ENCODE measurements at regions not wholly inside any gene's neighbourhood (a gene's known extent, or its start where the extent isn't known, plus 50 kb on each side); places are given as distances from the start of the nearest gene placed in this dataset.

DNA sequence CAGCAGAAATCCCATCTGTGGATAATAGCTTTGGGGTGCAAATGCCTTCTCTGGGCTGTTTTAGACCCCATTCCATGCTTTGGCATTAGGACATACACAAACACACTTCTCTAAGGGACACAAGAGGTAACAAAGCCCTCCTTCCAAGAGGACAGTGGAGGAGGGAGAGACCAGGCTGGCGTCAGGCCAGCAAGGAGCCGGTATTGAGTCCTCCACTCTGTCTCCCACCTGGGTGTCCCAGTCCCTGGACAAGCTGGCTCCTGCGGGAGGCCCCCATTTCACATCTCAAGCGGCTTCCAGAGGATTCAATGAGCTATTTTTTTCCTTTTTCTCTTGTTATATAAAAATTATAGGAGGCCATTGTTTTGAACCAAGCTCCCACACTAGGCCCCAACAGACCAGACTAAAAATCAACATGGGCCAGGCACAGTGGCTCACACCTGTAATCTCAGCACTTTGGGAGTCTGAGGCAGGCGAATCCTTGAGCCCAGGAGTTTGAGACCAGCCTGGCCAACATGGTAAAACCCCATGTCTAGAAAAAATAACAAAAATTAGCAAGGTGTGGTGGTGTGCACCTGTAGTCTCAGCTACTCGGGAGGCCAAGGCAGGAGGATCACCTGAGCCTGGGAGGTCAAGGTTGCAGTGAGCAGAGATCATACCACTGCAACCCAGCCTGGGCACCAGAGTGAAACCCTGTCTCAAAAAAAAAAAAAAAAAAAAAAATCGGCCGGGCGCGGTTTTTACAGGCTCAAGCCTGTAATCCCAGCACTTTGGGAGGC, 142.9 kb downstream of the TOMM20 start:
- FAIRE-seq, result no peak
- TF ChIP-seq TAF1 (IDR thresholded peaks at IDR 0.05; ENCODE audit: borderline replicate concordance, low read depth, low read length) (no peak), POLR2A (IDR thresholded peaks at IDR 0.05; ENCODE audit: low read depth, low read length) (no peak), POLR2AphosphoS5 (IDR thresholded peaks at IDR 0.05; ENCODE audit: low read depth, low read length) (no peak)
- DNase-seq (ENCODE audit: insufficient read length), result no peak

DNA sequence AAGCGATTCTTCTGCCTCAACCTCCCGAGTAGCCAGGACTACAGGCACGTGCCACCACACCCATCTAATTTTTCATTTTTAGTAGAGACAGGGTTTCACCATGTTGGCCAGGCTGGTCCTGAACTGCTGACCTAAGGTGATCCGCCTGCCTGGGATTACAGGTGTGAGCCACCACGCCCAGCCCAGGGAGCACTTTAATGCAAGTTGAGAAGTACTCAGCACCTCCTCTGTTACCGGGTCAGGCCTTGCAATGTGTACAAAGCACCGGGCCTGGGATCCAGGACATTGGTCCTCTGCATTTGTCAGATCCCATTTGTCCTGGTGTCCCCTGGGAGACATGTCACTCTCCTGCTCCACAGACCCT, 143.6 kb downstream of the TOMM20 start:
- DNase-seq (ENCODE audit: insufficient read length), result no peak
- TF ChIP-seq POLR2AphosphoS5 (IDR thresholded peaks at IDR 0.05; ENCODE audit: low read depth, low read length) (no peak), POLR2A (IDR thresholded peaks at IDR 0.05; ENCODE audit: low read depth, low read length) (no peak), TAF1 (IDR thresholded peaks at IDR 0.05; ENCODE audit: borderline replicate concordance, low read depth, low read length) (no peak)
- FAIRE-seq, result no peak

DNA sequence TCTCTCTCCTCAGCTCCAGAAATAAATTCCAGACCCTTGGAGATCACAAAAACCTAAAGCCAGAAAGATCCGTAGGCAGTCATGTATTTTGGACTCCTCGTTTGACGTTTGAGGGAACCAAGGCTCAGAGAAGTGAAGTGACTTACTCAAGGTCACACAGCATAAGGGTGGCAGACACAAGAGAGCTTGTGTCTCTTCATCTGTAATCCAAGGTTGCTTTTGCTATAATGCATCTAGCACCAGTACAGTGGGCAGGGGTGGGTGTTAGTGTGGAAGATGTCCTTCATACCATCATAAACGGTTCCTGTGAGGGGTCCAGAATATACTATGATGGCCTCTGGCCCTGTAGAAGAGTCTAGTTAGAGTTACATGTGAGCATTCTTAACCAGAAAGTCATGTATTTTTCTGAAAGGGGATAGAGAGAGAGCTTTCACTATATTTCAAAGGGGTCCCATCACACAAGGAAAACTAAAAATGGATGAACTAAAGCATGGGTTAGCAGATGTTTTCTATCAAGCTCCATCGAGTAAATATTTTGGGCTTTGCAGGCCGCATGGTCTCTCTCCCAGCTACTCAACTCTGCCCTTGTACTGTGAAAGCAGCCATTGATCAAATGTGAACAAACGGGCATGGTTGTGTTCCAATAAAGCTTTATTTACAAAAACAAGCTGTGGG, 144.9 kb downstream of the TOMM20 start:
- DNase-seq (ENCODE audit: insufficient read length) (no peak), FAIRE-seq (no peak)
- TF ChIP-seq TAF1 (IDR thresholded peaks at IDR 0.05; ENCODE audit: borderline replicate concordance, low read depth, low read length) (no peak), POLR2A (IDR thresholded peaks at IDR 0.05; ENCODE audit: low read depth, low read length) (no peak), POLR2AphosphoS5 (IDR thresholded peaks at IDR 0.05; ENCODE audit: low read depth, low read length) (no peak)

DNA sequence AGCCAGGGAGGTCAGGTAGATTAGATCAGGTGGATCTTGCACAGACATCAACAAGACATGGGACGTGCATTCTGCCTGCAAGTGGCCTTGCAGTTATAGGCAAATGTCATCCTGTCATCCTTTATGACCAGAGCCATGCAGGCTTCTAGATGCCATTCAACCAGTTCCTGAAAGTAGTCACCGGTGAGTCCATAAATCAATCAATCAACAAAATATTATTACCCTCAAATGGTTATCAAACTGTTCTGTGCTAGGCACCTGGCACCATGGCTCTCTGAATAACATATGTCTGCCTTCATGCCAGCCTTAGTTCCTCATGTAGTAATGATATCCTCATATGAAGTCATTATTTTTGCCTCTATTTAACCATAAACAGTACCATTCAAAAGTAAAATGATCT, 146.9 kb downstream of the TOMM20 start:
- DNase-seq (ENCODE audit: insufficient read length) (no peak), FAIRE-seq (no peak)
- TF ChIP-seq POLR2AphosphoS5 (IDR thresholded peaks at IDR 0.05; ENCODE audit: low read depth, low read length), result no peak
- TF ChIP-seq POLR2A (IDR thresholded peaks at IDR 0.05; ENCODE audit: low read depth, low read length), result no peak
- no peak for TF ChIP-seq TAF1 (IDR thresholded peaks at IDR 0.05; ENCODE audit: borderline replicate concordance, low read depth, low read length)

DNA sequence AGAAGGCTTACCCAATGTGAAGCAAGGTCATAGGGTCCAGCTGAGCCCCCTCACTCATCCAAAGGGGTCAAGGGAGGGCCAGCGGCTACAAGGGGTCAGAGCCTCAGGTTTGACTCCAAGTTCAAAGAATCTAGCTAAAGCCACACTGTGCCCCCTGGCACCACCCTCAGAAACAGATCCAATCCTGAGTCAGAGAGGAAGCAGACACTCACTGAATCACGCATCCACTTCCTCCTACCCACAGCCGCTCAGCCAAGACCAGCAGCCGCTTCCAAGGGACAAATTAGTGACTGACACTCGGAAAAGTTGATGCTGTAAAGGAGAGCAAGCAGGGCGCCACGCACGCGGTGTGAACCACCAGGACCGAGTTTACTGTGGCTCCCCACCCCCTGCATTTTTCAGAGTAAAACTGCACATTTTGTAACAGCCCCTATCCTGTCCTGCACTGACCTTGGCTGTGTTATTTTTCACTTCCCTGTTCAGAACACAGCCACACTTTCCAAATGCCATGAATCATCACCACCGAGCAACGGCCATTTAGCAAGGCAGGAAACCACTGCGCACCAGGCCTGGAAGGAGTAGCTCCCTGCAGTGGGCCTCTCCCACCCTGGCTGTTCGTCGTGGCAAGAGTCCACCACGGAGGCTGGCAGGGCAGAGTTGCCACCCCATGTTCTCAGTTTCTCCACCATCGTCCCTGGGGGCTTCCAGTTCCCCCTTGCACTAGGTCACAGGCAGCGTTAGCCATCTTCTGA, 147.8 kb downstream of the TOMM20 start:
- DNase-seq (ENCODE audit: insufficient read length) (peak; percentile 55), FAIRE-seq (peak; percentile 80)
- peak; percentile 62 for TF ChIP-seq POLR2A (IDR thresholded peaks at IDR 0.05; ENCODE audit: low read depth, low read length)
- peak; percentile 70 for TF ChIP-seq TAF1 (IDR thresholded peaks at IDR 0.05; ENCODE audit: borderline replicate concordance, low read depth, low read length)
- TF ChIP-seq POLR2AphosphoS5 (IDR thresholded peaks at IDR 0.05; ENCODE audit: low read depth, low read length), result peak; percentile 85

DNA sequence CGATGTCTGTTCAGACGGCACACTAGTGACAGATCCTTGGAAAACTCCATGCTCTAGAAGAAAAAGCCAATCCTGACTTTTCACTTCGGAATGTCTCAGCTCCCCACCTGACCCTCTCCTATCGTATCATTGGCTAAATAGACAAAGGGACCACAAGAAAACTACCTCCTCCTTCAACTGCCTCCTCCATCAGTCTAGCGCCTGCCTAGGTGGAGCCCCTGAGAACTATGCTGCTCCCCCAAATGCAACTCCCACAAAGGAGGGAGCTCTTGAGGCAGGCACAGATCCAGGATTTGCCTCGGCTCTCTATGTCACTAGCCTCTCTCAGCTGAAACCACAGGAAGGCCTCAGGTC, 148.4 kb downstream of the TOMM20 start:
- DNase-seq (ENCODE audit: insufficient read length) (no peak), FAIRE-seq (peak; percentile 5)
- TF ChIP-seq TAF1 (IDR thresholded peaks at IDR 0.05; ENCODE audit: borderline replicate concordance, low read depth, low read length) (no peak), POLR2AphosphoS5 (IDR thresholded peaks at IDR 0.05; ENCODE audit: low read depth, low read length) (0 out of 2 replicates have a peak, but pooled peaks have one; percentile 51)

DNA sequence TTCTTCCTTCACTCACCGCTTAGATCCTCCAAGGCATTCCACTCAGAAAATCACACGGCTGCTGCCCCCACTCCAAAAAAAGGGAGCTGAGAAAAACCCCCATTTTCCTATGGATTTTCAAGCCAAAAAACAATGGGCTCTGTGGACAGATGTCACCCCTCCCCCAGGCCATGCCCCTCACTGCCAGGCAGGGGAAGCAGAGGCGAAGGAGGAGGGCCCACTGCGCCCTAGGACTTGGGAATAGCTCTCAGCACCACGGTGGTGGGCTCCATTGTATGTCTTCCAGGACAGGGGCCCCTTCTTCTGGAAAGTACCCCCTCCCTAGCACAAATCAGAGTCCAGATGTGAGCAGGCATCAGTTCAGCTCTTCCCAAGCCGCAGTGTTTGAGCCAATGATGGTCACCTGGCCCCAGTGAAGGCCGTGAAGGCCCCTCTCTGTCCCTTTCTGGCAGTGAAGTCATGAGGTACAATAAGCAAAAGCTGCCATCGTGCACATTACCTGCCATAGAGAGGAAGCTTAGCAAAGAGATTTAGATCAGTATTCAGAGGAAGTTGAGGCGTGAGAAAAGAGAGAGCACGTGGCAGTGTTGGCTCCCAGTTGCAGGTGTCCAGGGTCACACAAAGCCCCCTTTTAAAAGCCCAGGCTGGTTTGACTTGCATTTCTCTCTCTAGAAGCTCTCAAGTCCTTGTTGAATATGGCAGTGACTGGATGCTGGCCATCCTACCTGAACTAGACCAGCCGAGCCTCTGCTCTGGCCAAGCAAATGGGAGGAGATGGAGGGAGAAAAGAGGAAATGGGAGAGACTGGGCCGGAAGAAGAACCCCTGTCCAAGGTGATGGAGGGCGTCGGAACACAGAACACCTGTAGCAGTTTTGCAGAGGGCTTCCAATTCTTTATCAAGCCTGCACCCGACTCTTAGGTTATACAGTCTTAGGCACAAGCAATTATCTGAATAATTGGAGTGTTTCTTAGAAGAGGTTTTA, 149.0 kb downstream of the TOMM20 start:
- TF ChIP-seq POLR2AphosphoS5 (IDR thresholded peaks at IDR 0.05; ENCODE audit: low read depth, low read length) (no peak), TAF1 (IDR thresholded peaks at IDR 0.05; ENCODE audit: borderline replicate concordance, low read depth, low read length) (no peak), POLR2A (IDR thresholded peaks at IDR 0.05; ENCODE audit: low read depth, low read length) (no peak; the same call in 1 of the 2 replicates)
- no peak for FAIRE-seq
- DNase-seq (ENCODE audit: insufficient read length), result no peak

DNA sequence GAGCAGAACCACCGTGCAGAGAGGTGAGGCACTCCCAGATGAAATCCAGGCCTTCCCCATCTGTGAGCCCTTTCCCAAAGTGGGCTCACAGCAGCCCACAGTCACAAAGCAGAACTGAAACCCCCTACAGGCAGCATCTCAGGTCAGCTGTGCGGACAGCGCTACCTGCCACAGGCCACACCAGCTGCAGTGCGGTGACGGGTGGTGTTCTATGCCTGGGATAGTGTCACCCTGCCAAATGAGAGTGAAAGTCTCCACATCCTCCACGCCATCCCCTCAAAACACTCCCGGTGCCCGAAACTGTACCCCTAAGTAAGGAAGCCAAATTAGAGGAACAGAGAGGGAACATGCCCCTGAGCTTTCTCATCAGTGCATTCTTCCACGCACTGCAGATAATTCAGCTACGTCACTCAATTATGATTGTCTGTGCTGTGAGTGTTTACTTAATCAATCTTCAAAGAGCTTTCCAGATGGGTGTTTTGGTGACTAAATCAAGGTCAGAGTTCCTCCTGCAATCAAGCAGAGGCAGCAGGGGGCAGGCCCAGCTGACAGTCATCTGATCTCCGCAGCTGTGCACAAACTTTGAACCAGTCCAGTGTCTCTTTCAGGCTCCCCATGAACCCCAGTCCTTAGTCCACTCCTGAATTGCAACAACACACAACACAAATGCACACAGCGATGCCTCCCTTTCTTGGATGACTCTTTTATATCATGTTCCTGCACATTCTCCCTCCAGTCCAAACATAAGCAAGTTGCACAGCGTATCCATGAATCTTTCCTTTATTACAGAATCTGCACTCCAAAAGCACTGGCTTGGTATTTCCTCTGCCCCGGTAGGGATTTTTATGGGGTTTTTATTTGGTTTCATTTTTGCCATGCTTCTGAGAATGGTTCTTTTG, 150.0 kb downstream of the TOMM20 start:
- peak; percentile 83 for FAIRE-seq
- no peak for DNase-seq (ENCODE audit: insufficient read length)
- TF ChIP-seq POLR2A (IDR thresholded peaks at IDR 0.05; ENCODE audit: low read depth, low read length), result peak; percentile 64; the same call in 1 of the 2 replicates
- TF ChIP-seq TAF1 (IDR thresholded peaks at IDR 0.05; ENCODE audit: borderline replicate concordance, low read depth, low read length), result no peak
- peak; percentile 81 for TF ChIP-seq POLR2AphosphoS5 (IDR thresholded peaks at IDR 0.05; ENCODE audit: low read depth, low read length)

DNA sequence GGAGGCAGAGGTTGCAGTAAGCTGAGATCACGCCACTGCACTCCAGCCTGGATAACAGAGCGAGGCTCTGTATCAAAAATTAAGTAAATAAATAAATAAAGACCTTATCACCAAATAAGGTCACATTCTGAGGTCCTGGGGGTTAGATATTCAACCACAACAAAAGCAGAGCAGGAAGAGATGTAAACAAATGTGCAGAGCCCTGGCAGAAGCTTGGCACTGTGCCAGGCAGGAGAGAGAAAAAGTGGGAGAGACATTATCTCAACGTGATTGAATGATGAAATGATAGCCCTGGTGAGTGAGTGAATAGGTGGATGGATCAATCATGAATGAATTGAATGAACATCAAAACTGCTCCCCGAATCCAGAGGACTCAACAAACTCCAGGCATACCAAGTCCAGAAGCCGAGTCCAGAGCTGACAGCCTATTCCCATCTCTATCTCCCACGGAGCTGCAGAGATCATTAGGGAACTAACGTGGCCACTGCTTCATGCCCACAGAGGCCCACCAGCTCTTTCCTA, 150.7 kb downstream of the TOMM20 start:
- no peak for FAIRE-seq
- DNase-seq (ENCODE audit: insufficient read length), result no peak
- TF ChIP-seq POLR2A (IDR thresholded peaks at IDR 0.05; ENCODE audit: low read depth, low read length) (no peak), TAF1 (IDR thresholded peaks at IDR 0.05; ENCODE audit: borderline replicate concordance, low read depth, low read length) (no peak), POLR2AphosphoS5 (IDR thresholded peaks at IDR 0.05; ENCODE audit: low read depth, low read length) (no peak)
